ENCODE measurements at regions not wholly inside any gene's neighbourhood (a gene's known extent, or its start where the extent isn't known, plus 50 kb on each side); places are given as distances from the start of the nearest gene placed in this dataset.
A peak's percentile ranks its signal among the peaks of the same experiment; 100 is the strongest.

GRCh38 chr22:36081023-36081431 is 52.4 kb upstream of the RBFOX2 start:
- H2AFZ ChIP-seq (ENCODE audit: low read depth, low read length) = peak overlapping the region; percentile 59; the same call in 1 of the 2 replicates
- FAIRE-seq (no peak), ATAC-seq (peak; percentile 70), DNase-seq (ENCODE audit: extremely low read depth in 1 of 4, low spot score in 3 of 4) (peak in 1 of 4 experiments; percentile 11)
- H3K27ac ChIP-seq (ENCODE audit: extremely low read depth, low read depth, low read length) = no peak overlapping the region
- ChIA-PET POLR2A (no interaction called here), CTCF (ENCODE audit: low intra/inter-chr PET ratio) (no interaction called here)
- no peaks in the 10 kb centered on the region for H3K9me3 ChIP-seq (replicated peaks; ENCODE audit: control insufficient read depth, insufficient read depth, low read depth, low read length)
- WGBS (ENCODE audit: insufficient coverage, low coverage, missing lambda C conversion rate) = 64% methylated on average over 5 of the region's 6 CpGs
- no peaks in the 10 kb centered on the region for H3K79me2 ChIP-seq (ENCODE audit: control insufficient read depth, insufficient read depth, low read length)
- H3K36me3 ChIP-seq (ENCODE audit: control insufficient read depth, insufficient read depth, low read length) = no peaks in the 10 kb centered on the region
- TF ChIP-seq ATF7 (IDR thresholded peaks at IDR 0.05) = 0 out of 2 replicates have a peak, but pooled peaks have one; percentile 14
- TF ChIP-seq REST (IDR thresholded peaks at IDR 0.05; ENCODE audit: borderline replicate concordance) = peak; percentile 50; the same call in 1 of the 2 replicates
- no peak for TF ChIP-seq REST (CRISPR knock-in tag; IDR thresholded peaks at IDR 0.05; ENCODE audit: low read depth)
- no peak for TF ChIP-seq SNAPC5 (CRISPR knock-in tag; IDR thresholded peaks at IDR 0.05)
- no peak for TF ChIP-seq CEBPG (CRISPR knock-in tag; IDR thresholded peaks at IDR 0.05)
- TF ChIP-seq CEBPG (tag; conservative IDR thresholded peaks at IDR 0.05 in 1 of 2, IDR thresholded peaks at IDR 0.05 in 1 of 2) = peak in 1 of 2 experiments; percentile 30; a peak in 1 of 4 replicates
- peak; percentile 33; the same call in 1 of the 2 replicates for TF ChIP-seq ATF3 (IDR thresholded peaks at IDR 0.05)
- no peak for TF ChIP-seq ATF3 (CRISPR knock-in tag; conservative IDR thresholded peaks at IDR 0.05)
- TF ChIP-seq MEIS2 (IDR thresholded peaks at IDR 0.05; ENCODE audit: partially characterized antibody) = peak; percentile 71
- 0 out of 2 replicates have a peak, but pooled peaks have one; percentile 5 for TF ChIP-seq EP300 (IDR thresholded peaks at IDR 0.05; ENCODE audit: low read length)
- no peak for TF ChIP-seq ZNF583 (CRISPR knock-in tag; IDR thresholded peaks at IDR 0.05)
- no peaks in the 10 kb centered on the region for H3K9me1 ChIP-seq (ENCODE audit: control insufficient read depth, insufficient read depth, low read length)
- peaks cover 0 to 3% of the 10 kb centered on the region in 2 experiments; a peak in 3 of 5 replicates for H3K4me1 ChIP-seq (replicated peaks in 1 of 2; ENCODE audit: control insufficient read depth in 2 of 2, insufficient read depth in 2 of 2, low read length in 2 of 2)
- no peak overlapping the region for H3K4me2 ChIP-seq (ENCODE audit: insufficient read depth, low read length)
- no peak overlapping the region for H3K9ac ChIP-seq (ENCODE audit: insufficient read depth in 1 of 2, low read depth in 2 of 2, low read length in 2 of 2)
- no peaks in the 10 kb centered on the region for H3K27me3 ChIP-seq (ENCODE audit: control insufficient read depth in 2 of 2, insufficient read depth in 2 of 2, low read length in 2 of 2)
- in situ Hi-C loops (cut with MboI) (no loop called here), intact Hi-C loops (cut with micrococcal nuclease) (no loop called here)
- H3K4me3 ChIP-seq = no peak overlapping the region
- H4K20me1 ChIP-seq (replicated peaks; ENCODE audit: control insufficient read depth, insufficient read depth, low read length) = no peaks in the 10 kb centered on the region
- no TSS peak for BruUV-seq (replicated peaks)

Data from K562 (cell line).